Loucy (cell line): ENCODE measurements at regions not wholly inside any gene's neighbourhood (a gene's known extent, or its start where the extent isn't known, plus 50 kb on each side); places are given as distances from the start of the nearest gene placed in this dataset.

Experiments used
- EZH2phosphoT487 ChIP-seq: fragments of 200-600 bp; IDR thresholded peaks from 2 replicates; pipeline ENCODE4 v1.6.1; 2018; ENCODE audit warnings: antibody characterized with exemption, mild to moderate bottlenecking, moderate library complexity, borderline replicate concordance
- TF ChIP-seq, protein P1 (sequence below): fragments of 200-600 bp; sonication (generic); conservative IDR thresholded peaks from 2 replicates; pipeline ENCODE4 v1.5.1; 2014; ENCODE audit warnings: mild to moderate bottlenecking, antibody characterized with exemption, low read length

DNA sequence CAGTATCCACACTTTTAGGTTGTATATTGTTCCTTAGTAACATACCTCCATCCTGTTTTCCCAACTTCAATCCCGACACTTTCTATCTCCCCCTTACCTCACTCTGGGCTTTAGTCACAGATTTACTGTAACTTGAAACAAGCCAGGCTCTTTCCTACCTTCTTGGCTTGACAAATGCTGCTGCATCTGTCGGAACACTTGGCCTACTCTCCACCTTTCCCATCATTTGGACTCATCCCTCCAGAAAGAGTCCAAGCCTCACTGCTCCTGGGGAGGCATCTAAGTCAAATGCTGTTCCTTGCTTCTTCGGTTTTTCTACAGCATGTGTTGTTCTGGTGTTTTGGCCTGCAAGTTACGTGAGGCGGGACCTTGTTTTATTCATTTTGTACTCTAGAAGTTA is 142.4 kb downstream of the DACT1 start:
- TF ChIP-seq, protein P1, sequence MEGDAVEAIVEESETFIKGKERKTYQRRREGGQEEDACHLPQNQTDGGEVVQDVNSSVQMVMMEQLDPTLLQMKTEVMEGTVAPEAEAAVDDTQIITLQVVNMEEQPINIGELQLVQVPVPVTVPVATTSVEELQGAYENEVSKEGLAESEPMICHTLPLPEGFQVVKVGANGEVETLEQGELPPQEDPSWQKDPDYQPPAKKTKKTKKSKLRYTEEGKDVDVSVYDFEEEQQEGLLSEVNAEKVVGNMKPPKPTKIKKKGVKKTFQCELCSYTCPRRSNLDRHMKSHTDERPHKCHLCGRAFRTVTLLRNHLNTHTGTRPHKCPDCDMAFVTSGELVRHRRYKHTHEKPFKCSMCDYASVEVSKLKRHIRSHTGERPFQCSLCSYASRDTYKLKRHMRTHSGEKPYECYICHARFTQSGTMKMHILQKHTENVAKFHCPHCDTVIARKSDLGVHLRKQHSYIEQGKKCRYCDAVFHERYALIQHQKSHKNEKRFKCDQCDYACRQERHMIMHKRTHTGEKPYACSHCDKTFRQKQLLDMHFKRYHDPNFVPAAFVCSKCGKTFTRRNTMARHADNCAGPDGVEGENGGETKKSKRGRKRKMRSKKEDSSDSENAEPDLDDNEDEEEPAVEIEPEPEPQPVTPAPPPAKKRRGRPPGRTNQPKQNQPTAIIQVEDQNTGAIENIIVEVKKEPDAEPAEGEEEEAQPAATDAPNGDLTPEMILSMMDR = no peak
- TF ChIP-seq EZH2phosphoT487 = no peak
